BJ (cell line): ENCODE measurements at regions not wholly inside any gene's neighbourhood (a gene's known extent, or its start where the extent isn't known, plus 50 kb on each side); places are given as distances from the start of the nearest gene placed in this dataset.

ENCODE experiments used
- CTCF ChIA-PET: fragments of 350-600 bp; formaldehyde crosslinking; extraction: SDS; loops from one replicate; lab custom pipeline; 2021; ENCODE audit warnings: antibody characterized with exemption, inconsistent platforms; lab: Yijun Ruan, JAX
- POLR2A ChIA-PET: fragments of 300-600 bp; sonication (Branson Sonifier 250); formaldehyde crosslinking; extraction: SDS; loops from one replicate; lab custom pipeline; 2021; ENCODE audit warnings: antibody characterized with exemption; lab: Charles Lee
- DNase-seq: peaks from one replicate; pipeline ENCODE4 v3.0.0-alpha.2; 2011; ENCODE audit warnings: low read depth
- H3K27me3 ChIP-seq: 2 replicates; pipeline ENCODE4 v1.6.0; 2011; ENCODE audit warnings: low read length; ENCODE audit not compliant: control insufficient read depth, insufficient read depth
- H3K36me3 ChIP-seq: 2 replicates; pipeline ENCODE4 v1.5.1; 2011; ENCODE audit warnings: low read length; ENCODE audit not compliant: control insufficient read depth, insufficient read depth
- H3K4me3 ChIP-seq: 2 replicates; pipeline ENCODE4 v1.5.1; 2011; ENCODE audit warnings: low read depth, mild to moderate bottlenecking, control low read depth, low read length
- TF ChIP-seq, protein P1 (sequence below): IDR thresholded peaks from 2 replicates; pipeline ENCODE4 v1.5.1; 2011; ENCODE audit warnings: low read depth, mild to moderate bottlenecking, control low read depth, inconsistent platforms, low read length, moderate library complexity; ENCODE audit not compliant: insufficient read depth

DNA sequence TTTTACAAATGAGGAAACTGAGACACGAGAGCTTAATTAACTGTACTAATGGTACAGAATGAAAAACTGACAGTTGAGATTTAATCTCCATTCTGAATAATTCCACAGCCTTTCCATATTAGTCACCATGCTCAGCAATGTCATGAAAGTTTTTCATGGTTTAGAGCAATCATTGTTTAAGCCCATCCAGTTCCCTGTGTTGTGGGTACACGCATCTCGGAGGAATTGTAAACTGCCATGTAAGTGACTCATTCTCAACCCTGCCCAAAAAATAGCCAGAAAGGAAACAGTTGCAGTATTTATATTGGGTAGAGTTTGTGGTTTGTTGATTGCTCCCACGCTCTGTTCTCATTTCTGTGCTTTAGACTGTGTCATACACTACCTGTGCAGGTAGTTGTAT, 1790.8 kb downstream of the LRRC4C start:
- no peaks in the 10 kb centered on the region for H3K36me3 ChIP-seq
- H3K27me3 ChIP-seq = no peaks in the 10 kb centered on the region
- DNase-seq = no peak
- CTCF ChIA-PET = no interaction called here
- TF ChIP-seq, protein P1, sequence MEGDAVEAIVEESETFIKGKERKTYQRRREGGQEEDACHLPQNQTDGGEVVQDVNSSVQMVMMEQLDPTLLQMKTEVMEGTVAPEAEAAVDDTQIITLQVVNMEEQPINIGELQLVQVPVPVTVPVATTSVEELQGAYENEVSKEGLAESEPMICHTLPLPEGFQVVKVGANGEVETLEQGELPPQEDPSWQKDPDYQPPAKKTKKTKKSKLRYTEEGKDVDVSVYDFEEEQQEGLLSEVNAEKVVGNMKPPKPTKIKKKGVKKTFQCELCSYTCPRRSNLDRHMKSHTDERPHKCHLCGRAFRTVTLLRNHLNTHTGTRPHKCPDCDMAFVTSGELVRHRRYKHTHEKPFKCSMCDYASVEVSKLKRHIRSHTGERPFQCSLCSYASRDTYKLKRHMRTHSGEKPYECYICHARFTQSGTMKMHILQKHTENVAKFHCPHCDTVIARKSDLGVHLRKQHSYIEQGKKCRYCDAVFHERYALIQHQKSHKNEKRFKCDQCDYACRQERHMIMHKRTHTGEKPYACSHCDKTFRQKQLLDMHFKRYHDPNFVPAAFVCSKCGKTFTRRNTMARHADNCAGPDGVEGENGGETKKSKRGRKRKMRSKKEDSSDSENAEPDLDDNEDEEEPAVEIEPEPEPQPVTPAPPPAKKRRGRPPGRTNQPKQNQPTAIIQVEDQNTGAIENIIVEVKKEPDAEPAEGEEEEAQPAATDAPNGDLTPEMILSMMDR = no peak
- no peak overlapping the region for H3K4me3 ChIP-seq
- POLR2A ChIA-PET = no interaction called here

- H3K27me3 ChIP-seq = no peaks in the 10 kb centered on the region
- TF ChIP-seq, protein P1 = no peak
- H3K4me3 ChIP-seq = no peak overlapping the region
- H3K36me3 ChIP-seq = no peaks in the 10 kb centered on the region
- no peak for DNase-seq
- ChIA-PET POLR2A (no interaction called here), CTCF (no interaction called here)
Observed at GRCh38 chr11:39664023-39664422, 1795.4 kb downstream of the LRRC4C start.

GRCh38 chr11:39661890-39662289, 1797.6 kb downstream of the LRRC4C start:
- CTCF ChIA-PET = no interaction called here
- no peaks in the 10 kb centered on the region for H3K27me3 ChIP-seq
- POLR2A ChIA-PET = no interaction called here
- no peak overlapping the region for H3K4me3 ChIP-seq
- no peak for DNase-seq
- no peaks in the 10 kb centered on the region for H3K36me3 ChIP-seq
- TF ChIP-seq, protein P1 = no peak

GRCh38 chr11:39651857-39652461, 1807.5 kb downstream of the LRRC4C start:
- ChIA-PET CTCF (interaction anchor here (1.1 kb wide), 1 partner anchor 22 kb away, joined by 3 read pairs; no protein-coding TSS in a partner anchor), POLR2A (no interaction called here)
- TF ChIP-seq, protein P1 = no peak
- Histone ChIP-seq H3K36me3 (no peaks in the 10 kb centered on the region), H3K27me3 (no peaks in the 10 kb centered on the region), H3K4me3 (no peak overlapping the region)
- DNase-seq = no peak

DNA sequence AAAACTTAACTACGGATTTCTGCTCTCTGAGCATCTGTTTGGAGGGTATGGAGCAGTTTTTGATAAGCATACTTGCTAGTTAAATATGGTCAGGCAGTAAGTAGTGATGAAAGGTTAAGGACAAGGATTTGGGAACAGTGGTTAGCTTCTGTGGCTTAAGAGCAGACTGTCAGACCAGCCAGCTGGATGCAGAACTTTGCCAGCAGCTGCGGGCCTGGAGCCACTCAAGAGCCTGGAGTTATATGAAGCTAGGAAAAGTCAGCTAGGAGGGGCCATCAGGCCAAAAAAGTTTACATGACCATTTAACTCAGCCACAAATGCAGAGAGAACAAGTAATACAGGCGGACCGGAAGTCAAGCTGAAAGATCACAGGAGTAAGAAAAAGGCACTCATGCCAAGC, 1817.7 kb downstream of the LRRC4C start:
- Histone ChIP-seq H3K27me3 (no peaks in the 10 kb centered on the region), H3K4me3 (no peak overlapping the region), H3K36me3 (no peaks in the 10 kb centered on the region)
- POLR2A ChIA-PET = no interaction called here
- TF ChIP-seq, protein P1 = no peak
- DNase-seq = no peak
- CTCF ChIA-PET = interaction anchor here (0.6 kb wide), 1 partner anchor 287 kb away, joined by 4 read pairs; no protein-coding TSS in a partner anchor
